NCI-H146 treated with DMSO at 0.1 percent for 48 hours (cell line): ENCODE measurements at regions not wholly inside any gene's neighbourhood (a gene's known extent, or its start where the extent isn't known, plus 50 kb on each side); places are given as distances from the start of the nearest gene placed in this dataset.

ENCODE experiments used
- DNase-seq: peaks from one replicate; lab custom pipeline; 2025; ENCODE audit not compliant: unreplicated experiment; lab: John Stamatoyannopoulos, UW

DNA sequence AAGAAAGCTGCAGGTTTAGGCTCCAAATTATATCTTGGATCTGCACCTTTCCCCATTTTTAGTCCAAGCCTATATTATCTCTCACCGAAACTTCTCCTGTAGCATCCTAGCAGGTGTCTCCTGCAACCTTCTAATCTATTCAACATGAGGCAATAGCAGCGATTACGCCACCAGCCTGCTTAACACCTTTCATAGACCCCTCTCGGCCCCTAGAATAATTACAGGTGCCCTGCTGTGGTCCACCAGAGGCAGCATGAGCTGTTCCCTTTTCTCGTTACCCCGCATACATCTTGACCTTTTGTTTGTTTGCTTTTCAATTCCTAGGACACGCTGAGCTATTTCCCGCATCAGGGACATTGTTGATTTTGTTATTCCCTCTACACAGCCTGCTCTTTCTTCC, 361.9 kb downstream of the CYRIA start:
- DNase-seq: no peak

DNA sequence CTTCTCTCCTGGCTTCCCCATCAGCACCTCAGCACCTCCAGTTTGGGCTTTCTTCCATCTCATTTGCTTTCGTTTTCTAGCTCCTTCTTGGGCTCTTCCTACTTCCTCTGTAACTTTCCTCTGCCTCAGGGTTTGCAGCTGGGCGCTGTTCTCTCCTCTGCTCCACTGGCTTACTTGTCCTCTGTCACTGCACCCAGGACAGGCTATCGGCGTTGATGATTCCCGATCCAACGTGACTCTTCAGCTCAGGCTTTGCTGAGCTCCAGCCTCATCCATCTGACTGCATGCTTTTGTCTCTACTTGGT, 362.4 kb downstream of the CYRIA start:
- no peak for DNase-seq

DNA sequence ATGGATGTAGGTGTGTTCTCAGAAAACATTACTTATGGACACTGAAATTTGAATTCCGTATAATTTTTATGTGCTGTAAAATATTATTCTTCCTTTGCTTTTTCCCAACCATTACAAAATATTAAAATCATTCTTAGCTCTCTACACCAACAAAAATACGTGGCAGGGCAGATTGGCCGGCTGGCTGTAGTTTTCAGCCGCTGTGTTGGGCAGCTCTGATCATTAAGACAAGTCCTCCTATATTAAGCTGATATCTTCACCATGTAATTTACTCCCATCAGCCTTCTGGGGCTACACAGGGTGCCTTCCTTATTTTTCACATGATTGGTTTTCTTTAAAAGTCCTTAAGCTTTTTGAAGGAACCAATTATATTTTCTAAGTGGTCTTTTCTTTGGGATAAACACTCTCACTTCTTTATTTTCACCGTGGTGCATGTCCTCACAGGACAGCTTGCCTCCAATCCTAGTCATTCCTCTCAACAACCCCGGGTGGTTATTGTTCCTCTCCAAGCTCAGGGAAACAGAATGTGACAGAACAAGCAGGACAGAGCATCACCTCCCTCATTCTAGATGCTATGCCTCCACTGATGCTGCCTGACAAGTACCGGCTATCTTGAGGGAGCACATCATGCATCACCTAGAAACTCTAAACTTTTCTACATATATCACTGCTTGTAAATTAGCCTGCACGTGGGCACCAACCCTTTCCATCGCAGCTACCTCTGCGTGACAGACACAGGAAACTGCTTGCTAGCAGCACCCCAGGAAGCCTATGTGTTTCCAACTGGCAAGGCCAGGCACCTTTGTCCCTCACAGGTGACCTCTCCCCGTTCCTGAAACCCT, 362.3 kb downstream of the MYCN start:
- no peak for DNase-seq

DNA sequence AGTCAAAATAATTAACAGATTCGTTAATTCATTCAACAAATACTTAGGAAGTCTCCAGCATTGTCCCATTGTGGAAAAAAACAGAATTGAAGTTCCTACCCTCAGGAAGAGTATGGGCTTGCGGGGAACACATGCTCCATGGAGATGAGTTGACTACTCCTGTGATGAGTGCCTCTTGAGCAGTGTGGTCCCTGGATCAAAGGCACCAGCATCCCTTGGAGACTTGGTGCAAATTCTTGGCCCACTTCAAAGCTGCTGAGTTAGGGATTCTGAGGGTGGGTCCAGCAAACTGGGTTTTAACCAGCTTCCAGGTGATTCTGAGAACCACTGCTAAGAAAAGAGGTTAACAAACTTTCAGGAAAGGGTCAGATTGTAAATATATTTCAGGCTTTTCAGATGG, 361.6 kb downstream of the MYCN start:
- DNase-seq: no peak

DNA sequence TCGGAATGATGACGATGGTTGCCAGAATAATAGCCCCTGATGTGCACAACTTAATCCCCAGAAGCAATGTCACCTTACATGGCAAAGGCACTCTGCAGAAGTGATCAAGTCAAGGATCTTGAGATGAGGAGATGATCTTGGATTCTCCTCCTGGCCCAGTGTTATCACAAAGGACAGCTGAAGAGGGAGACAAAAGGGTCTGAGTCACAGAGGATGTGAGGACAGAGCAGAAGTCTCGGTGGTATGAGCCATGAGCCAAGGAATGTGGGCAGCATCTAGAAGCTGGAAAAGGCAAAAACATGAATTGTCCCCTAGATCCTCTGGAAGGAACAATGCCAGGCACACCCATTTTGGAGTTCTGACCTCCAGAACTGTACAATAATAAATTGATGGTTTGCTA, 358.5 kb downstream of the MYCN start:
- DNase-seq: no peak

DNA sequence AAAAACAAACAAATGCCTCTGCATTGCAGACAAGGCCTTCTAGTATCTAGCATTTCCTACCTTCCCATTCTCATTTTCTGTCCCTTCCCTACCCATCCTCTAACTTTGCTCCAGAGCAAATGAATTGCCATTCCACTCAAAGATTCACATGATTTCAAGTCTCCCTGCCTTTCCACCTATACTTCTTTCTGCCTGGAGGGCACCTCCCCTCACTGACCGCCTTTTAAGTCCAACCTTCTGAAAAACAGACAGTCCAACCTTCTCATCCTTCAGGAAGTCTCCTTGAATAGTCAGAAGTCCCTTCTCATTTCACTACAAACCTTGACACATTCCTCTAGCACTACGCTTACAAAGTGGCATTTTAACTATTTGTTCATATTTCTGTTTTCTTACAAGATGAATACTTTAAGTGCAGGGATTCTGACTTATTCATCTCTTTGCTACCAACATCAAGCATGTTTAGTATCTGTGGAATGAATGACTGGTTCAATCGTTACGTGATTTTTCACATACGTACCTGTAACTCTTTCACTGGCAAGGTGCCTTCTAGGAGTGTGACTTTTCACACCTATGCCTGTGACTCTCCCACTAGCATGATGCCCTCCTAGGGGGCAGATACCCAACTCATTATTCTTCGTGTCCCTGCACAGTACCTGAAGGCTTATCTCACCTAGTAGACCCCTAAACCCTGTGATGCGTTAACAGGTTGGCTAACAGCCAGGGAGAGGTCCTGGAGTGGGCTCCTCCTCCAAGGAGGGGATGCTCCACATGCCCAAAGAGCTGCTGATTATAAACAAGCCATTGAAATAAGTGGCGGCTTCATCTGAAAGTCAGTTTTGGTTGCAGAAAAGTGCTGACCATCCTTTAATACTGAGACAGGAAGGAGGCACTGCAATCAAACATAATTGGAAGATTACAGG, 356.2 kb downstream of the MYCN start:
- no peak for DNase-seq

DNA sequence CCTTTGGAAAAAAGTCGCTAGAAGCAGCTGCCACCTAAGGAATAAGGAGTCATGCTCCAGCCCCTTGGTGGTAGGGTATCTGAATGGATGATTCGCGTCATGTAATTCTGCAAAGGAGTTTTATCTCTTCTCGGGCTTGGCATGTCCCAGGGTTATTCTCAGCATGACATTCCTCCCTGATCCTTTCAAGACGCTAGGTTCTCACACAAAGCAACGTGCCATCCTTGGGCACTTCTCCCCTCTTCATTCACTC, 355.6 kb downstream of the MYCN start:
- no peak for DNase-seq

DNA sequence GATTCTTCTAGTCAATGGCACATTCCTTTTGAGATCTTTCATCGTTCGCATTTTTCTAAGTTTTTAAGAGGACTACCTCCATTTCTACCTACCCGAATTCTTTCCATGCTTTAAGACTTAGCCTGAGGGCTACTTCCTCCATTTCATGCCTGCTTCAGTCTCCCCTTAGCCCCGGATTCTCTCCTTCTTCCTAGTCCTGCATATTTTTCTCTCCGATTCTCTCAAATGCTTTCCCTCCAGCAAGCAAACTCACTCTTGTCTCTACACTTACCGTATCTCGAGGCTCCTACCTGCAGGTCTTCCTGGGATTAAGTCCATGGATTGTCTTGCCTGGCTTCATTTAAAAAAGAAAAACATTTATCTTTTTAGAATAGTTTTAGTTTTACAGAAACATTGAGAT, 354.4 kb downstream of the MYCN start:
- DNase-seq: no peak

DNA sequence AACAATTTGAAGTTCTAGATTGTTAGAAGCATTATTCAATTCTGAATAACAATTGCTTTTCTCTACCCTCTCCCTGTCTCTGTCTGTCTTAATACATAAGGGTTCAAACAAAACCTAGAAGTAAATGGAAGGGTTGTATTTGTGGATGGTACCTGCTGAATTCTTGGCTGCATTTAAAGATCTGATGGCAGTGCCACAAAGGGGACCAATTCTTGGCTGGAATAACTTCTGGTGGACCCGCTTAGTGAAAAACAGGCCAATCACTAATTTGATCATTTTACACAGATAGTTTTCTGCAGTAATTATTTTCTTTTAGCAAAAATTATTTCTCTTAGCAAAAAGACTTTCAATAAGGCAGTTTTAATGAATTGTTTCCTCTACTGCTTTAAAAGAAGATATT, 353.5 kb downstream of the MYCN start:
- no peak for DNase-seq

DNA sequence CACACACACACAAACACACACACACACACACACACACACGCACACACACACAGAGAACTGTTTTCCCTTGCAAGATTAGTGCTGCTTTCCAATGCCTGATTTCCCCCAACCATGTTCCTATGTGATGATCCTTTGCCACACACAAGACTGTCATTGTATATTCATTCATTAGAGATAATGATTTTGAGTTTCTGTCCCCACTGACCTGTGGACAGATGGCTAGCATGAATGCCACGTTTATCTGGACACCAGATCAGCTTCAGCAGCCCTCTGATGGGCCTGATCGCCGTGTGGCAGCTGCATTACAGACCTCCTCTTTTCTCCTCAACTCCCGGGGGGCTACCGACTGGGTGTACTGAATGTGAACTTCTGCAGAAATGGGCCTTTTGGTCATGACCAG, 353.0 kb downstream of the MYCN start:
- DNase-seq: no peak

DNA sequence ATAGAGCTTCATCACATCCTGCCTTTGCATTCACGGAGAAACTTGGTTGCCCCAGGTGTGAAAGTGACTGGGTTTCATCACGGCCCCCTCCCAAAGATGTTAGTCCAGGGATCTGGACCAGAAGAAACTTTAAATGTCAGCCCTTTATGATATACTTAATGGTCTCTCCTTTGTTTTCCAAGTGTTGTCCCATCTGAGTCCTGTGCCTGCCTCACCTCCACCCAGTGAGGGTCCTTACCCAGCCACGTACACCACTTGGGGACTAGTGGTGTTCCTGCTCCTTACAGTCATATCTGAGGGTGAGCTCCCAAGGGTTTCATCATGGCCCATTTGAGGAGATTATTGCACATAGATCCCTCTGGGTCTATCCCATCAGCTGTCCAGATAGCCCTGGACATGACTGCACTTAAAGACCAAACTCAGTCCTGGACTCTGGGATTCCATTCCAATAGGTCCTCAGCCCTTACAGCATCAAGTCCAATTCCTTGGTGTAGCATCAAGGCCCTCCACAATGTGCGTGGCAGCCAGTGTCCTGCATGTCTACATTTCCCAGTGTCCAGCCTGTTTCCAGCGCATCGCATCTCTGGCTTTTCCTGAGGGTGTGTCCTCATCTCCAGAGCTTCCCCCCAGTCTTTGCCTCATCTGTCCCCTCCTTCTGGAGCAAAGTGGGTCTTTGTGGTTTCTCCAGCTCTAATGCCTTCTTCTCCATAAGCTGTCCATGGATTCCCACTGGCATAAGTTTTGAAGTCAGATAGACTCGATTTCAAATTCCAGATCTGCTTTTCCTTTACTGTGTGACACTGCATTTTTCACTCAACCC, 351.6 kb downstream of the MYCN start:
- DNase-seq: no peak

DNA sequence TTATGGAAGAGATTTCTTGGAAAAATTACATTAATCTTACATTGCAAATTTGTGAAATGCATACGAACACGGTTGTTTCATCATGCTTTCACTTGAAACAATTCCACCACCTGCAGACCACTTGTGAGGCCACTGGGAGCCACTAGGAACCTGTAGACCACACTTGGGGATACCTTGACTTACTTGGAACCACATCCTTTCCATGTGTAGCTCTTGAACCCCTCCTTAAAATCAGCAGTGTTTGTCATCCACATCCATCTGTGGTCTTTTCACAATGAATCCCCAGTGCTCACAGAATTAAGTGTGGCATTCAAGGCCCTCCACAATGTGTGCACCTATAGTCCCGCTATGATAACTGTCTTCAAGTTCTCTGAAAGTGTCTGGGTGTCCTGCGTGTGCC, 350.9 kb downstream of the MYCN start:
- no peak for DNase-seq

DNA sequence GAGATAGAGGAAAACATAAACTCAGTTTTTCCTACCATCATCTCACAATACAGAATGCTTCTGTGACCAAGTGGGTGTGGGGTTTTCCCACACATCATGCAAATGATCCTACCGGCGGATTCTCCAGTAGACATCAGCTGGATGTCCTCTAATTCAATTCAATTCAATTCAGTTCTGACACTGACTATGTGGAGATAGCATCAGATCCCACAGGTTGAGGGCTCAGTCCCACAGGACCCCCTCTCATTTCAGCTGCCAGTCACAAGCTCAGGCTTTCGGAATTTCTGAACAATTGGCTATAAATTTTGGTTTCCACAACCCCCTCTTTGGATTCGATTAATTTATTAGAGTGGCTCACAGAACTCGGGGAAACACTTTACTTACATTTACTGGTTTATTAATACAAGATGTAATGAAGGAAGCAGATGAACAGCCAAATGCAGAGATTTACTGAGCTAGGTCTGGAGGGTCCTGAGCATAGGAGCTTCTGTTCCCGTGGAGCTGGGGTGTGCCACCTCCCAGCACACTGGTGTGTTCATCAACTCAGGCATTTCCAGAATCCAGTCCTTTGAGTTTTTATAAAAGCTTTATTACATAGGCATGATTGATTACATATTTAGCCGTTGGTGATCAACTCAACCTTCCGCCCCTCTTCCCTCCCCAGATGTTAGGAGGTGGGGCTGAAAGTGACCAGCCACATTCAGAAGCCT, 350.1 kb downstream of the MYCN start:
- no peak for DNase-seq

DNA sequence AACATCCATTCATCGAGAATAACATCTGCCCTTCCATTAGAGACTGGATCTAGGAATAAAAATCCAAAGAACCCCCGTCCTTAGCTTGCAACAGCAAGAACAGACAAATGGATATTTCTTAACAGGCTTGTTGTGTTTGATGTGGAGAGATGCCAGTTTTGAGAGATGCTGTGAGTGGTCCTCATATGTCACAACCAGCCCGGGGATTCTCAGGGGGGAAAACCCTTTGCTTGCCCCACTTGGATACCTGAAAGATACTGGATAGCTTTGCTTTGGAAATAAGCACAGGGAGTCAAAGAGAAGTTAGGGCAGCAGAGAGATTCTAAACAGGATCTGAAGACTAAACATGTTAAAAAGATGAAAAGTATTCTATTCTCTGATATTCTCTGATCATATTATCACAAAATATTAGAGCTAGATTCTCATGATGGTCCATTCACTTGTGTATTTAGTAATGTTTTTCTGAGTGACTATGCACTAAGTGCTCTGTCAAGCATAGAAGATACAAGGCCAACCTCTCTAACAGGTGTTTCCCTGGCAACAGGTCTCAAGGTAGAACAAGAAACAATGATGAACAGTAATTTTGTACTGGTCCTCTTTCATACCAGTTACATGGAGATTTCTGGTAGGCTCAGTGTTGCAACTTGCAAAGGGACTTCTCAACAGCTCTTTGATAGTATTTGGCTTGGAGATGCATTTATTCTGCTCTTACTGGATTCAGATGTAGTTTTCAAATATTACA, 348.2 kb downstream of the MYCN start:
- no peak for DNase-seq

DNA sequence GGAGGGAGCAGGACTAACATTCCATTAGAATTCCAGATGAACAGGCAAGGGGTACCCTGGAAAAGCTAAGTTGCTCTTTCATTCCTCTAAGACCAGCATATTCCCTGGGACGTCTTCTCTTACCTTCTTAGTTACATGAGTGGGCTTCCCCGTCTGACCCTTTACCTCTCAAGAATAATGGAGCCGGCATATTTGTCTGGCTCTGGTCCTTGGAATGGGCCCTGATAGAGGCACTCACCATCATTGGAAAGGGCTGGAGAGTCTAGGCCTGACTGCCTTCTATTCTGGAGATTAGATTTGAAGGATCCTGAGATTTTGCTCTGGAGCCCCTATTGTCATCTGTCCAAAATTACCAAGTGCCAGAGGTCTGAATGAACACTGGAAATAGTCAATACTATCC, 347.5 kb downstream of the MYCN start:
- no peak for DNase-seq

DNA sequence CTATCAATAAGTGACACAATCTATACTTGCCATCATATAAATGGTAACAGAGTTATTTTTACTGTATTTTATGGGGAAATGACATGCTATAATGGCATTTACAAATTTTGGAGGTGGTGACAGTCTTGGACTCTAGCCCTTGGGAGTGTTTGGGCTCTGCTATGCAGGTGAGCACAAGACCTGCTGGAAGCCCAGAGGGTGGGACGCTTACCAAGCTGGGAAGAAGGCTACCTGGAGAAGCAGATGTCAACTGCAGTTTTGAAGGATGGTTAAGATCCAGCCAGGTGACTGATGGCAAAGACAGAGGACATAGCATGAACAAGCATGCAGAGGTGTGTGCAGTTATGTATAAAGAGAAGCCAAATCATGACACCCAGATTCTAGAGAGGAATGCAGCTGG, 346.9 kb downstream of the MYCN start:
- no peak for DNase-seq

DNA sequence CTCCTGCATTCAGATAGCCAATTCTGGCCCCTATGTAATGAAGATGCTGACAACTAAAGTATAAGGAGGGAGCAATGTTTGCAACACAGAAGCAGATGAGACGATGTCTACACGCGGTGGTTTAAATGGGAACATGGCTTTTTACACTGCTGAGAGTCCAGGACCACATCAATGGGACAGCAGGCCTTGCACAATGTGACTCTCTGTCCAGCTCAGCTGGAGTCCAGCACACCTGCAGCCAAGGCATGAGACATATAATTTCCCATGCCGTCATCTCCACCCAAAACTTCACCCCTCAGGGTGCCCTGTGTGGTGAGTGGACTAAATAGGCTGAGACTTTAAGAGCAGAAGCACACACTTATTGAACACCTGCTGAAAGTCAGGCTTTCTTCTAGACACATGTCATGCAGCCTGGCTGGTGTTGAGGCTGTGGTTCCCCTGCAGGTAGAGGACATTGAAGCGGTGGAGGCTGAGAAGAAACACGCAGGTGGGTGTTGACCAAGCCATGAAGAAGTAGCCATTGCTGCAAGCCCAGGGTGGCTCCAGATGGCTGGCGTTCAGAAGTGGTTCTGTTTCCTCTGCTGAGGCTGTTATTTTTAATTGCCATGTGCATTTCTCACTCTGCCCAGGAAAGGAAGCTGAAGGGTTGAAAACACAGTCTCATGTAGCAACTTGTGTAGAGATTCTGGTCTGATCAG, 345.6 kb downstream of the MYCN start:
- no peak for DNase-seq

DNA sequence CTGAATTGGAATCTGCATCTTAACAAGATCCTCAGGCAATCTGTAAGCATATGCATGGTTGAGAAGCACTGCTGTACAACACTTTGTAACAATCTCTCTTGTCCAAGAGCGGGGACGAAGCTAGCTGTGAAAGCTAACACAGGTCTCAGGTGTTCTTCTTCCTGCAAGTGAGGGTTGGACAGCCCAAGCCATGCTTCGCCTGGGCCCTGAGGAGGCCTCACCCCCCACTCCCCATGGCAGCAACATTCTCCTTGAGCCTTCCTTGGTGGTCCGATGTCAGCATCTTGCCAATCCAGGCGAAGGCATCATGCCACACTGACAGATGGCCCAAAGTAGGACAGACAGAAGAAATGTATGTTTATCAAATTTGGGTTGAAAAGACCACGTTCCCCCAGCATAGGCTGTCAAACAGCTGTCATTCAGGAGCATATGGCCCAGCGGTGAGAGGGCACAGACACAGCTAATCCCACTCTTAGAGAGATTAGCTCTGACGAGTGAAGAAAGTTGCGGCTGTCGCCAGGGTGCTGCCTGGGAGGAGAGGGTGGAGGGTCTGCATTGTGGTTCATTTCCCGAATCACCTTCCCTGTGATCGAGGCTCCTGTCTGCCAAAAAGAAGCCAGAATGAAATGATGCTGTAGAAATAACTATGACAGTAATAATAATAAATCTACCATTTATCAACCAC, 344.7 kb downstream of the MYCN start:
- DNase-seq: no peak

DNA sequence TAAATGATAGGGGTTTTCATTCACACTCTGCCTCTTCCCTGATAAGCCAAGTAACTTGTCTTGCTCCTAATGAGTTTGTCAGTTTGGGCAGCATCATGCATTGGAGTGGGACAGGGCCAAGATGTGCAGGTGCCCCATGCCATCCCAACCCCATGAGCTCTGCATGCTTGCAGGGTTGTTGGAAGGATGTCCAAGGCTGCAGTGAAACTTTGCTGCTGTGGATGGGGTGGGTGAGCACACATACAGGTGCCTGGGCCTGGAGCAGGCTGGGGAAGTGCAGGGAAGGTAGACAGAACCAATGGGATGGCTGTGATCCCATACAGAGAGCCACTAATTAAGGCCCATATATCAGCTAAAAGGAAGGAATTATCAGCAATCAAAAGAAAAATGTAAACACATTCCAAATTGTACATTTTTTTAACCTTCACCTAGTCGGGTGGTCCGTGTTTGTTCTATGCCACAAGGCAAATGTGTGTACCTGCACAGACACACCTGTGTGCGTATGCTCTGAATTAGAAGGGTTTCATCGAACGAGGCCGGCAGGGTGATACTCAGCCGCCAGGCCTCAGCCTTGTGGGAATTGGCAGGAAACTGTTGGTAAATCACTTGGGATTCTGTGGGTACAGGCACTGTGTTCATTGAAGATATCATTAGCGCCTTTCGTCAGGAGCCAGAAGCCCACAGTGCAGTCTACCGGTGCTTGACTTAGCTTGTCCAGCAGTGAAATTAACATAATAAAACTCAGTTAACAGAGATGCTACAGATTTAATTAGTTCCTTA, 342.9 kb downstream of the MYCN start:
- DNase-seq: no peak
